ENCODE measurements at regions not wholly inside any gene's neighbourhood (a gene's known extent, or its start where the extent isn't known, plus 50 kb on each side); places are given as distances from the start of the nearest gene placed in this dataset.
"Not testable (repeated sequence)": the region's sequence is repeated elsewhere in the genome, so short reads cannot be mapped to it uniquely, and the experiment has no call there.

DNA sequence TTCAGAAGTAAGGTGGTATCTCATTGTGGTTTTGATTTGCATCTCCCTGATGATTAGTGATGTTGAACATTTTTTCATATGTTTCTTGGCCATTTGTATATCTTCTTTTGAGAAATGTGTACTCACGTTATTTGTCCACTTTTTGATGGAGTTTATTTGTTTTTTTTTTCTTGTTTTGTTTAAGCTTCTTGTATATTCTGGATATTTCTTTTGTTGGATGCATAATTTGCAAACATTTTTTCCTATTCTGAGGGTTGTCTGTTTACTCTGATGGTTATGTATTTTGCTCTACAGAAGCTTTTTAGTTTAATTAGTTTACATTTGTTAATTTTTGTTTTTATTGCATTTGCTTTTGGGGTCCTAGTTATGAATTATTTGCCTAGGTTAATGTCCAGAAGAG is 927.4 kb upstream of the LRFN5 start:
- no peak for DNase-seq

DNA sequence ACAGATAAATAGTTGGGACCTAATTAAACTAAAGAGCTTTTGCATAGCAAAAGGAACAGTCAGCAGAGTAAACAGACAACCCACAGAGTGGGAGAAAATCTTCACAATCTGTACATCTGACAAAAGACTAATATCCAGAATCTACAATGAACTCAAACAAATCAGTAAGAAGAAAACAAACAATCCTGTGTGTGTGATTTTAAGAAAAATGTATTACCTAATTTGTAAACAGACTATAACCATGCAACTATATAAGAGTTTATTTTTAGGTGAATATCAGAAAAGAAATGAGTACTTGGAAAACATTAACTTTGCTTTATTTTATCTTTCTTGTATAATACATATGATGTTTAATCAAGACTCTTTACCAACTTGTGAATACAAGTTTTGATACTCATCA is 929.5 kb upstream of the LRFN5 start:
- DNase-seq: not testable (repeated sequence)

DNA sequence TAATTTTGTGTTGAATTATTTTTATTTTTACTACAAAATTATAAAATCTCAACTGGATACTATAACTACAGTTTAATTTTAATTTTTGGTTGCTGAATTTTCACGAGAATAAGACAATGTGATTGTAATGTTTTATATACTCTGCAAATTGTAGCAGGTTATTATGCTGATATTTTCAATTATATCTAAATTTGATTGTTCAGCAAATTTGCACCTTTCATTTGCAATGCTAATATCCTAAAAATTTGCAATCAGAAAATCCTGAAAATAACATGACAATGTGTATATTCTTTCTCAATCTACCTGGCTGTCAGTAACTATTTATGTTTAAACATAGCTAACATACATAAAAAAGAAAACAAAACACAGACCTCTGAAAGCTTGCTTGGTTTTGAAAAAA is 932.2 kb upstream of the LRFN5 start:
- no peak for DNase-seq

DNA sequence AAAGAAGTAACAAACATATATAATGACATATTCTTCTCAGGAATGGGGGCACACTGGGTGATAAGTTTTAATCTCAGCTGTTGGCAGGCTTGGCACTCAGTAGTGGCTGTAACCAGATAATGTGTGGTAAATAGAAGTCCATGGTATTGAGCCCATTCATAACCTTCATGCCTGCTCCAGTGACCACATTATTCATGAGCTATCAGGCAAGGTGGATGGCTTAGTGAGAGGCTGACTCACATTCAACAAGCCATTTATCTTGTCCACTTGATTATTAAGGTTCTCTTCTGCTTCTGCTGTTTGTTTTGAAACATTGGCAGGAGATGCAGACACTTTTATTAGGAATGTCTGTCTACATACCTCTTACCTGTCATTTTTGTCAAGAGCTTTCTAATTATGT is 950.4 kb upstream of the LRFN5 start:
- DNase-seq: no peak

DNA sequence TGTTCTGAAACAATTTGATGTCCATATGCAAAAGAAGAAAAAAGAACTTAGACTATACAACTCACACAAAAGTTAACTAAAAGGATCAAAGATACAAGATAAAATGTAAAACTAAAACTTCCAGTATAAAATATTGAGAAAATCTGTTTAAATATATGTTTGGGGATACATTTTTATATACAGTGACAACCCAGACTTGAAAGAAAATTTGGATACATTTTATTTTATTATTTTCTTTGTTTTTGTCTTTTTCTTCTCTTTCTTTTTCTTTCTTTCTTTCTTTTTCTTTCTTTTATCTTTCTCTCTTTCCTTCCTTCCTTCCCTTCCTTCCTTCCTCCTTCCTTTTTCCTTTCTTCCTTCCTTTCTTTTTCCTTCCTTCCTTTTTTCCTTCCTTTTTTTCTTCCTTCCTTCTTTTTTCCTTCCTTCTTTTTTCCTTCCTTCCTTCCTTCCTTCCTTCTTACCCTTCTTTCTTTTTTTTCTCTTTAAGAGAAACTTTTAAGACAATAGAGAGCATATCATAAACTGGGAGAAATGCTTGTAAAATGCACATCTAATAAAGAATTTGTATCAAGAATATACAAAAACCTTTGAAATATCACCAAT is 954.5 kb upstream of the LRFN5 start:
- no peak for DNase-seq

DNA sequence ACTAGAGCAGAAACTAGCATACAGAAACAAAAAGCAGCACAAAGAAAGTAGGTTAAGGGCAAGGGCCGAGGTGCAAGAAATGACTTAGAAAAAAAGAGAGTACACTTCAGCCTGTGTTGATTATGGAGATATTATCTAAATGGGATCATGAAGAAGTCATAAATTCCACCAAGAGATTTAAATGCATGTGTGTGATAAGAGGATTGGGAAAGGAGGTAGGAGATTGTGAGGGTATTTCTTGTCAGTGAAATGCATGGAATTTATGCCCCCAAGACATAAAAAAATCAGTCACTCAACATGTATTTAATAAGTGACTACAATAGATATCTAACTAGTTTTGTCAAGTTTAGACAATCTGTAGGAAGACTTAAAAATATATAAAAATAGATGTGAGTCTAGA is 976.2 kb upstream of the LRFN5 start:
- no peak for DNase-seq

DNA sequence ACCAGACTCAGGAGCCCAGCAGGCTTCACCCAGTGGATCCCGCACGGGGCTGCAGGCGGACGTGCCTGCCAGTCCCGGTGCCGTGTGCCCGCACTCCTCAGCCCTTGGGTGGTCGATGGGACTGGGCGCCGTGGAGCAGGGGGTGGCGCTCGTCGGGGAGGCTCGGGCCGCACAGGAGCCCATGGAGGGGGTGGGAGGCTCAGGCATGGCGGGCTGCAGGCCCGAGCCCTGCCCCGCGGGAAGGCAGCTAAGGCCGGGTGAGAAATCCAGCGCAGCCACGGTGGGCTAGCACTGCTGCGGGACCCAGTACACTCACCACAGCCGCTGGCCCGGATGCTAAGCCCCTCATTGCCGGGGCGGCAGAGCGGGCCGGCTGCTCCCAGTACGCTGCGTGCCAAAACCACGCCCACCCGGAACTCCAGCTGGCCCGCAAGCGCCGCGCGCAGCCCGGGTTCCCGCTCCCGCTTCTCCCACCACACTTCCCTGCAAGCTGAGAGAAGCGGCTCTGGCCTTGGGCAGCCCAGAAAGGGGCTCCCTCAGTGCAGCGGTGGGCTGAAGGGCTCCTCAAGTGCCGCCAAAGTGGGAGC is 977.0 kb upstream of the LRFN5 start:
- DNase-seq: not testable (repeated sequence)

DNA sequence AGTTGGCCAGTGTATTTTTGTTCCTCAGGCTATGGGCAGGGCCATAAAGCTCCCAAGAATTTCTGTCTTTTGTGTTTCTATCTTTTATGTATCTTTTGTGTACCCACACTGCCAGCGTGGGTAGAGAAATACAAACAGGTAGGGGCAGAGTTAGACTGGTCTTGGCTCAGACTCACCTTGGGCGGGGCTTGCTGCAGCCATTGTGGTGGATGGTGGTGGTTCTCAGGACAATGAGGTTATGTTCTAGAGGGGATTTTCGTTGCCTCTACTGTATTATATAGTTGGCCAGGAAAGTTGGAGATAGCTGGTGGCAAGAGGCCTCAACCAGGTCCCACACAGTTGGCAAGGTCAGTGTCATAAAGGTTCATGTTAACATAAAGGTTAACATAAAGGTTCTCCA is 977.5 kb upstream of the LRFN5 start:
- no peak for DNase-seq

DNA sequence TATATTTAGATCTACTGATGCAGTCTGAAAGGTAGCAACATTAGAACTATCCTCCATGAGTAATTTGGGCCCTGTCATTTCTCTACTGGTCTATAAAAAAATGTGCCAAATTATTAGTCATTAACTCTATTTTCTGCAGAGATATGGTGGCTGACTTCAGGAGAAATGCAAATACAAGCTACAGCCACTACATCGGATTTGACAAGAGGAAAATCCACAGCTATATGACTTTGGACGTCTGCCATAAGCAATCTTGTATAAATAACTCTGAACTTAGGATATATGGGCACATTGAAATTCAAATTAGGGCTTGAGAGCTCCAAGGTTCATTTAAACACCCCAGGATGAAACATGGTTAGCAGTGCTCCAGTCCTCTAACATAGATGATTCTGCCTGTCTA is 983.0 kb upstream of the LRFN5 start:
- no peak for DNase-seq

DNA sequence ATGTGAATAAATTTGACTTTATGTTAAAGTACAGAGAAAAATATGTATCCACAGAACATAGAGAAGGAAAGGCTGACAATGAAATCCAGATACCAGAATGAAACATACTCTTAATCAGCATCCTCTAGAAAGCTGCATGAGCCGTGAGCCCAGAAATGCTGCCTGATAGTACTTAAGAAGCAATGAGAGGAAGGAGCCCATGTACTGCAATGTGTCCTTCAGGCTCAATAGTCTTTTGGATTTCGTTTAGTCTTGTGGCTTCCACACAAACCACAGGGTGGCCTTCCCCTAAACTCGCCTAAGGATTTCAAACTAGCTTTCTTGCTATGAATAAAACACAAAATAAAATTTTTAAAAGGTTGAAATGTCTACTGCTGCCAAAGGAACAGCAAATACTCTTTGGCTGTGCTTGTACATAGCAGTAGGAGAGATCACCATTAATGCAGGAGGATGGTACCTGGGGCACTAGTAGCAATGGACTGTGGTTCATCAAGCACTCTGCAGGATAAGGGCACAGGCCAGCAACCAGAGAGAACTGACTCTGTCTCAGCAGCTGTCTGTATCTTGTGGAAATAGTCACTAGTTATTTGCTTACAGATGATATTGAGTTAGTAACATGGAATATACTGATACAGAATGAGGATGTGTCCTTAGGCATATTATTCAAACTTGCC is 988.3 kb upstream of the LRFN5 start:
- DNase-seq: no peak

DNA sequence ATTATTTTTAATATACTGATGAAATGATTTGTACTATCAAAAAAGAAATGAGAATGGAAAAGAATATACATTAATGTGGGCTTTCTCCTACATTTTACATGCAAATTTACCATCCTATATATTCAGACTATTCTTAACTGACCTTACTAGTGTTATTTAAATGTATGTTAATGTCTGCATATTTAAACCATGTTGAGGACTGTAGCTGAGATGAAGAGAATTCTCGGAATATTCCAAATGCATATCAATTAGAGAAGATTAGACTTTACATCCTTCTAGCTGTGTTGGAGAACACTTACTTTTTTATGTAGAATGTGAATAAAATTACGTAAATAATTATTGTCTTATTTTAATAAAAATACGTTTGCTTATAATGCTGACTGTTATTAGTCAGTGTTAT is 990.1 kb upstream of the LRFN5 start:
- no peak for DNase-seq

DNA sequence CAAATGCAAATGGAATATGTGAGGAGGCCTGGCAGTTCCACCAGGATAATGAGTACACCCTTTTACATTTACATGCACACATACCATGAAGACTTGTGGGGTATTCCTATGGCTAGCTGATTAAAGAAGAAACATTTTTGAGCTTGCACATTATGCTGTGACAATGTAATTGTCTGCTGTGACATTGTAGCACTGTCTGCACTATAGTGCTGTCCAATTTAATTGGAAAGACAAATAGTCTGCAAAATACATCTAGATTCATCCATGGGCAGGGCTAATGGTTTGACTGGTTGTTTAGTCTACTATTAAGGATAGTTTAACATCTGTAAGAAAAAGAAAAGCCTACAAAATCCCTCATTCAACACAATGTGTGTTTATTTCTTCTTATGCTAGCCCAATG is 1005.6 kb upstream of the LRFN5 start:
- DNase-seq: no peak

DNA sequence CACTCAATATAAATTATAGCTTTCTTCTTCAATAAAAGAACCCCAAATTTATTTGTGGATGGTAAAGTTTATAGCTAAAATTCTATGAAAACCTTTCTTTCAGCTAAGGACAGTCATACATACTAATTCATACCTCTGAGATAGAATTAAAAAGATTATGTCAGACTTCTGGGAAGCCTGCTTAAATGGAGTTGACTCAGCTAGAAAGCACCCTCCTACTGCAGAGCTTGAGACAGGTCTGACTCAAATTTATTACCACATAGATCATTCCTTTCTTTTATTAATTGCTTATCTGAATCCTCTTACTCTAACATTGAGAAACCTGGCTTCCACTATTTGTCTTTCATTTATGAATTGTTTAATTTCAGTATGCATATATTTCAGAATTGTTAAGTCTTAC is 1007.0 kb upstream of the LRFN5 start:
- DNase-seq: no peak

DNA sequence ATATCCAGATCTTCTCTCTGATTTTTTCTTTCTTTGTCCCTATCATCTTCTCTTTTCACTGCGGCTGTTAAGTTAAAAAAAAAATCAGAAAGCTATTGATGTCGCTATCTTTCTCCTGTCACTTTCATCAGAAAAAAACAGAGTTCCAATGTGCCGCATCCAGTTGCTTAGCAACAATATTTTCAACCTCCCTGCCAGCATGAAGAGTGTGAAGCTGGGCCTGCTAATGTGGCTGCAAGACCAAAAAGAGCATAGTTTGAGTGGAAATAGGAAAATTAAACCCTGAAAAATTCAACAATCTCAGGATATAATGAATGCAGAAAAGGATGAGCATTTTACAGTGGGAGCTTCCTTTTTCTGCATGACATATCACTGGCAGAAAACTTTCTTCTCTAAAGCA is 1025.4 kb upstream of the LRFN5 start:
- no peak for DNase-seq

DNA sequence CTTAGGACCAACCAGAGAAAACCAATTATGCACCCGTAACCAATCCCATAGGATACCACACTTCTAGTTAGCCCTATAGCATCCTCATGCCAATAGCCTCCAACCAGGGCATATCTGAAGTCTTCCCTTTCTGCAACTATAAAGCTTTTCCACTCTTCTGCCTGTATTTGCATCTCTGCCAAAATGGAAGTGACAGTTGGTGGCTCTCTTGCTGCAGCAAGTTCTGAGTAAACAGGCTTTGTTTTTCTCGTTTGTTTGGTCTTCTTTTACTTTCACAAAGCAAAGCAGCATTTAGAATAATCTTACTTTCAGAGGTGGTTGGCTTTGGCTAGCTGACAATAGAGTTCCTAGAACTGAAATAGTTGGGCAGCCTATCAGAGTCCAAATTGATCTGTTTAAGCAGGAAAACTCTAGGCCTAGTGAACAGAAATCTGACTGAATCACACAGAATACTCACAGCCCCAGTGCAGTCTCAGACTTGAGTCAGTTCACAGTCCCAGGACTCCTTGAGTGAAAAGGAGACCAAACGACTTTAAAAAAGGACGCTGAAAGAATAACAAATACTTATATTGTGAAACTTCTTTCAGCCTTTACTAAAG is 1029.7 kb upstream of the LRFN5 start:
- DNase-seq: no peak

DNA sequence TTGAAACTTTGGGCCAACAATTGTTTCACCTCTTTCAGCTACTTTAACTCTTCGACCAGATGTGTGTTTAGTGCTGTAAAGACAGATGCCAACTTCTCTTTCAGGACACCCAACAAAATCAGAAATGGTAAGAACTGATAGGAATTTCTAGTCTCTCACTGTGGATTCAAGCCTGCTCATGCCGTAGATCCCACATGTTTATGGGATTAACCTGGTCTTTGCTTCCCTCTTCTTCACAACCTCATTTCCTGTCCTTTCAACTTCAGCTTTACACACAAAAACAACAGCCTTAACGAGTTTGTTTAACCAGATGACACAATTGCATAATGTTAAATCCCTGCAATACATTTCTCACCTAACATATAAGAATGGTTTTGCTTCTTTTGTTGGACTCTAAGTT is 1031.9 kb upstream of the LRFN5 start:
- DNase-seq: no peak

DNA sequence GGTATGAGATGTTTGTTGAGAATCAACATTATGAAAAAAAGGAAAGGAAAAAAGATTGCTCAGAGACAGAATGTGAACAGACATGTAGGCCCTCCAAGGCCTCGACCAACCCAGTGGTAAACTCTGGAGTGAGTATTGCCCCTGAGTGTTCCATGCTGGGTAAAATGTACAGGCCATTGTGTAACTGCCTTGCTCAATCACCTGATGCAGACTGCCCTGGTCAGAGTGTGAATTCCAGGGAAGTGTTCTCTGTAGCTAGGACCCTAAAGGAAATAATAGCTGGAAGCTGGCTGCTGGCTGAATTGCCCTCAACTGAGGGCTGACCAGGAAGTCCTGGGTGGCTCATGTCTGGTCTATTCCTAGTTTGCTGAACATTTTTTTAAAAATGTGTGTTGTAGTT is 1081.4 kb upstream of the LRFN5 start:
- DNase-seq: no peak

DNA sequence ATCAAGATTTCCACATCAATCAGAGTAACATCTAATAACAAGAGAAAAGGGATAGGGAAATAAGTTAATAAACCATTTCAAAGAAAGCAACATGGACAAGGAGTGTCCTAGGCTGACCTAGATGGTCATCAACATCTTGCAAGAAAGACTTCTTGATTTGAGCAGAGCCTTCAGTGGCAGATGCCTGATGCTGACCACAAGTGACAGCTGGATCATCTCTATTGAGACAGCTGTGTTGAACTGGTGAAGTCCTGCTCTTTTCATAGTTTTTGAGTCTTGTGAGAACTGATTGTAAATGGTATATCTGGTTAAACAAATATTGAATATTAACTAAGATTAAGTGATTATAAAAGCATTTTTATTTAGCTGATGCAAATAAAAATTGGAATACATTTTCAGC is 1083.6 kb upstream of the LRFN5 start:
- DNase-seq: no peak

DNA sequence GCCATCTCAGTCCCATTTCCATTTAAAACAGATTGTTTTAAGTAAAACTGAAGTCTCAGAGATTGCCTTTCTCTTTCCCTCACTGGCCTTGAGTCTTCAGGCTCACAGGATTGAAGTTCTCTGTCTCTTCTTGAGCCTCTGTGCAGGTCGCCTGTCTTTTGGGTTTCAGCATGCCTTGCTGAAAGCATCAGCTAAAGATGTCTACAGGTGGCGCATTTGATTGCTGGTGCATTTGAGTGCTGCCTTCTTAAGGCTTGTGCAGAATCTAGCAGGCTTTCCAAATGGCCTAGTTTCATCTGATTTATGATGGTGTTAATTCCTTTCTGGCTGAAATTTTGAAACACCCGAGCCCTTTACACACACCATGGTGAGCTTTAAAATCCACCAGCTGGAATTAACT is 1062.2 kb upstream of the FBXO33 start:
- no peak for DNase-seq

DNA sequence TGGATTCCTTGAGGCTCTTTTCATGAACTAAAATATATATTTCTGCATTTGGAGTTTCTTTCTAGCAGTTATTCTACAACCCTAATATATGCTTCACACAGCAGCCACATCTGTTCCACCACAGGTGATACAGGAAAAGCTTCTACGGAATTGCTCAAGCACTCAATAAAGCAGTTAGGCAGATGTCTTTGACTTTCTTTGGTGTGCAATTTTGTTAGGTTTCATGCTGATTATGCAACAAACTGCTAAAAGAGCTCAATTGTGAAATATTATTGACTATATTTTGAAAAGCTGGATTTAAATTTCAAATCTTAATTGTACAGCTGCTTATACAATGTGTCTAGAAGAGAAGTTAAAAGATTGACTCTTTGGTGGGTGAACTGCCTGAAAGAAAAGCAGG is 1055.6 kb upstream of the FBXO33 start:
- no peak for DNase-seq

DNA sequence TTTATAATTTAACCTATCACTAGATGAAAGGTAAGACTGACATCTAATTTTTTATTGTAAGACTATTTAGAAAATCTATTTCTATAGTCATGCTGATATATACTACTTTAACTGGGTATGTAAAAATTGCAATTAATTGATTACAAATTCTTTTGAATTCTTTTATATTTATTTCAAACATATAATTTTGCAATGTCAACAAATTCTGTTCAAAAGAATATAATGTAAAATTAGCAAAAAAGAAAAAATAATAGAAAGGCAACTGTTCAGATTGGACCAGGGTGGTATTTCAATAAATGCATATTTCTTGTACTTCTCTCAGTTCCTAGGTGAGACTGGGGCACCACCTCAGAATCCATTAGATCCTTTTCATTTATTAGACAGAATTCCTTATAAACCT is 1053.5 kb upstream of the FBXO33 start:
- DNase-seq: no peak

DNA sequence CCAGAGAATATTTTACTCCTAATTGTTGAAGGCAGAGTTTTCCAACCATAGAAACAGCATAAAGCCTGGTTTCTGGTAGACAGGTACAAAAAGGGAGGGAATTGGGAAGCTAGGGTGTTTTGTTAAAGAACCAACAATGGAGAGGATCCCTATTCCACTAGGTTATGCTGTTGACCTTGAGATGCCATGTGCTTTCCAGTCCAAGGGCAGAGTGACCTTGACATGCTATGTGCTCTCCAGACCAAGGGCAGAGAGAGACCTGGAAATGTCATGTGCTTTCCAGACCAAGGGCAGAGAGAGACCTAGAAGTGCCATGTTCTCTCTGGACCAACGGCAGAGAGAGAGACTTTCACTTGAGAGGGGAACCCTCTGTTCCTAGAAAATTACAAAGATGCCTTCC is 1043.8 kb upstream of the FBXO33 start:
- DNase-seq: no peak

DNA sequence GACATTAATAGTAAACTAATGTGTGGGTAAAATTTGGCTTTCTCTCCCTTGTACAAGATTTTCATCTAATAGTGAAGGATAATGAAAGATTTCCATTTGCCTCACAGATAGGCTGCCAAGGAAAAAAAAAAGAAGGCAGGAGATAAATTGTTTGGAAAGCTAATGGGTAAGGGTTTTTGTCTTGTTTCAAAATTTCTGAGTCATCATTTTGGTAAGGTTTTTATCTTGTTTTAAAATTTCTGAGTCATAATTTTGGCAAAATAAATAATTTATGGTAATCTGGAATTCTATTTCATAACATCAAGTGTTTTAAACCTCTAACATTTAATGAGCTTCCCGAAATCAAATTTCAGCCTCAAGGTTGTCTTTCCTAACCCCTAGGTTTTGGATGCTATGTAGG is 1035.7 kb upstream of the FBXO33 start:
- no peak for DNase-seq

DNA sequence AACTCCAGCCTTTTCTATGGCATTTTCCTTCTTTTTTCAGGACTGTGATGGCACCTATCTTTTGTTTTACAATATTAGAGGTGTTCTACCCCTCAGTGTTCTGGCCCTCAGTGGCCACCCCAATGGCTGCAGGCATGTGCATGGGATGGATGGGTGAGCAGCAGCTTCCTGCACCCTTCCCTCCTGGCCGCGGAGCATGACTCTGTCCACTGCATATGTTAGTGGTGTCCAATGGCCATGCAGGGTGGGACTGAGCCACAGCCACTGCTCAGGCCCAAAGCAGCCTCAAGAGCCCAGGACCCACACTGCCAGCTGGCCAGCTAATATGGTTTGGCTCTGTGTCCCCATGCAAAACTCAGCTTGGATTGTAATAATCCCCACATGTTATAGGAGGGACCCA is 1032.3 kb upstream of the FBXO33 start:
- DNase-seq: no peak

DNA sequence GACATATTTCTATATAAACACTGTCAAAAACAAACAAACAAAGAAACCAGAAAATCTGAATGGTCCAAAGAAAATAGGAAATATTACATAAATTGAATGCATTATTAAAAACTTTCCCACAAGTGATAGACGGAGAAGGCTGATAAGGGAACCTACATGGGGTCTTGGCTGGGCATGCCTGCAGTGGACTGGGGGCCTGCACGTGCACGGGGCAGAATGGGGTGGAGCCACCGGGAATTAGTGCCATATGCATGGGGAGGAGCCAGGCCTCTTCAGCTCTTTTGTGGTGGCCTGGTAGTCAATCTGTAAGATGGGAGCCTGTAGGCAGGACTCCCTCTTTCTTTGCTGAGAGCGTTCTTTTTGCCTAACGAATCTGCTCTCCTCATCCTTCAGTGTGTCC is 1031.7 kb upstream of the FBXO33 start:
- DNase-seq: no peak

Measured in hematopoietic multipotent progenitor cell treated with erythropoietin and hydrocortisone succinate and interleukin-3 and kit ligand, for 6 days (in vitro differentiated cells).